ENCODE measurements at regions not wholly inside any gene's neighbourhood (a gene's known extent, or its start where the extent isn't known, plus 50 kb on each side); places are given as distances from the start of the nearest gene placed in this dataset.

- Mint-ChIP-seq H3K4me3 (ENCODE audit: unreplicated experiment) (no peak overlapping the region), H3K27ac (ENCODE audit: unreplicated experiment) (no peak overlapping the region), H3K36me3 (ENCODE audit: low read depth, unreplicated experiment) (no peaks in the 10 kb centered on the region), H3K9me3 (ENCODE audit: unreplicated experiment) (peaks cover 2% of the 10 kb centered on the region), H3K27me3 (ENCODE audit: low read depth, unreplicated experiment) (no peaks in the 10 kb centered on the region), H3K4me1 (ENCODE audit: low read depth, unreplicated experiment) (peaks cover 4% of the 10 kb centered on the region)
- Histone ChIP-seq H4K20me1 (ENCODE audit: insufficient read depth, low read length) (no peaks in the 10 kb centered on the region), H2AFZ (ENCODE audit: low read depth, low read length) (no peak overlapping the region), H3K27ac (ENCODE audit: low read depth, low read length) (no peak overlapping the region), H3K4me1 (ENCODE audit: insufficient read depth, low read length) (no peaks in the 10 kb centered on the region), H3K4me3 (ENCODE audit: insufficient read depth, low read depth, low read length) (no peak overlapping the region), H3K36me3 (ENCODE audit: insufficient read depth, low read length) (no peaks in the 10 kb centered on the region), H3K9me3 (ENCODE audit: insufficient read depth, low read depth, low read length) (no peaks in the 10 kb centered on the region), H3K27me3 (ENCODE audit: insufficient read depth, low read length) (no peaks in the 10 kb centered on the region), H3K79me2 (ENCODE audit: insufficient read depth, low read length) (no peaks in the 10 kb centered on the region), H3K9ac (ENCODE audit: low read length) (no peak overlapping the region), H3K4me2 (ENCODE audit: low read length) (no peak overlapping the region)
- DNase-seq (ENCODE audit: low read depth) (no peak), FAIRE-seq (no peak)
- TF ChIP-seq EZH2 (IDR thresholded peaks at IDR 0.05; ENCODE audit: insufficient read depth, low read length) (no peak), CTCF (IDR thresholded peaks at IDR 0.05; ENCODE audit: insufficient read depth, low read depth, low read length) (no peak)
These were observed 81.2 kb upstream of the WDR72 start for GRCh38 chr15:53840681-53841080.

- H3K9me3 ChIP-seq (ENCODE audit: insufficient read depth, low read depth, low read length) = no peaks in the 10 kb centered on the region
- H3K27ac ChIP-seq (ENCODE audit: low read depth, low read length) = no peak overlapping the region
- H3K4me3 ChIP-seq (ENCODE audit: insufficient read depth, low read depth, low read length) = no peak overlapping the region
- no peaks in the 10 kb centered on the region for H4K20me1 ChIP-seq (ENCODE audit: insufficient read depth, low read length)
- Mint-ChIP-seq H3K9me3 (ENCODE audit: unreplicated experiment) (no peaks in the 10 kb centered on the region), H3K27me3 (ENCODE audit: low read depth, unreplicated experiment) (no peaks in the 10 kb centered on the region), H3K27ac (ENCODE audit: unreplicated experiment) (no peak overlapping the region), H3K4me3 (ENCODE audit: unreplicated experiment) (no peak overlapping the region), H3K4me1 (ENCODE audit: low read depth, unreplicated experiment) (peaks cover 4% of the 10 kb centered on the region), H3K36me3 (ENCODE audit: low read depth, unreplicated experiment) (no peaks in the 10 kb centered on the region)
- H3K27me3 ChIP-seq (ENCODE audit: insufficient read depth, low read length) = no peaks in the 10 kb centered on the region
- no peaks in the 10 kb centered on the region for H3K79me2 ChIP-seq (ENCODE audit: insufficient read depth, low read length)
- DNase-seq (ENCODE audit: low read depth) (no peak), FAIRE-seq (no peak)
- no peak overlapping the region for H3K4me2 ChIP-seq (ENCODE audit: low read length)
- no peak overlapping the region for H2AFZ ChIP-seq (ENCODE audit: low read depth, low read length)
- TF ChIP-seq CTCF (IDR thresholded peaks at IDR 0.05; ENCODE audit: insufficient read depth, low read depth, low read length) (no peak), EZH2 (IDR thresholded peaks at IDR 0.05; ENCODE audit: insufficient read depth, low read length) (no peak)
- no peaks in the 10 kb centered on the region for H3K36me3 ChIP-seq (ENCODE audit: insufficient read depth, low read length)
- H3K9ac ChIP-seq (ENCODE audit: low read length) = no peak overlapping the region
- peaks cover 4% of the 10 kb centered on the region for H3K4me1 ChIP-seq (ENCODE audit: insufficient read depth, low read length)
These were observed 77.8 kb upstream of the WDR72 start for GRCh38 chr15:53837263-53837662.

- H3K4me3 Mint-ChIP-seq (ENCODE audit: unreplicated experiment) = no peak overlapping the region
- FAIRE-seq (no peak), DNase-seq (ENCODE audit: low read depth) (no peak)
- Histone ChIP-seq H4K20me1 (ENCODE audit: insufficient read depth, low read length) (no peaks in the 10 kb centered on the region), H3K4me2 (ENCODE audit: low read length) (no peak overlapping the region), H3K9ac (ENCODE audit: low read length) (no peak overlapping the region), H3K79me2 (ENCODE audit: insufficient read depth, low read length) (no peaks in the 10 kb centered on the region), H3K36me3 (ENCODE audit: insufficient read depth, low read length) (no peaks in the 10 kb centered on the region), H3K4me1 (ENCODE audit: insufficient read depth, low read length) (peaks cover 4% of the 10 kb centered on the region), H3K27me3 (ENCODE audit: insufficient read depth, low read length) (no peaks in the 10 kb centered on the region), H3K9me3 (ENCODE audit: insufficient read depth, low read depth, low read length) (no peaks in the 10 kb centered on the region), H3K27ac (ENCODE audit: low read depth, low read length) (no peak overlapping the region), H2AFZ (ENCODE audit: low read depth, low read length) (no peak overlapping the region), H3K4me3 (ENCODE audit: insufficient read depth, low read depth, low read length) (no peak overlapping the region)
- peaks cover 4% of the 10 kb centered on the region for H3K4me1 Mint-ChIP-seq (ENCODE audit: low read depth, unreplicated experiment)
- TF ChIP-seq EZH2 (IDR thresholded peaks at IDR 0.05; ENCODE audit: insufficient read depth, low read length) (no peak), CTCF (IDR thresholded peaks at IDR 0.05; ENCODE audit: insufficient read depth, low read depth, low read length) (no peak)
- no peaks in the 10 kb centered on the region for H3K27me3 Mint-ChIP-seq (ENCODE audit: low read depth, unreplicated experiment)
- H3K36me3 Mint-ChIP-seq (ENCODE audit: low read depth, unreplicated experiment) = no peaks in the 10 kb centered on the region
- H3K9me3 Mint-ChIP-seq (ENCODE audit: unreplicated experiment) = no peaks in the 10 kb centered on the region
- H3K27ac Mint-ChIP-seq (ENCODE audit: unreplicated experiment) = no peak overlapping the region
These were observed 77.2 kb upstream of the WDR72 start for GRCh38 chr15:53836618-53837017.

Measured in astrocyte (in vitro differentiated cells and primary cell).